Keratinocyte (primary cell): ENCODE measurements at regions not wholly inside any gene's neighbourhood (a gene's known extent, or its start where the extent isn't known, plus 50 kb on each side); places are given as distances from the start of the nearest gene placed in this dataset.

ENCODE experiments used
- DNase-seq: peaks from one replicate; pipeline ENCODE4 v3.0.0-alpha.2; 2011; ENCODE audit warnings: low read depth, missing footprints, low spot score
- FAIRE-seq: peaks from 2 replicates; lab custom pipeline; 2011; peaks lifted over from hg19 to GRCh38; lab: Jason Lieb, UNC
- H2AFZ ChIP-seq: 2 replicates; pipeline ENCODE4 v1.6.0; 2012; ENCODE audit warnings: low read length, control low read depth, inconsistent platforms; ENCODE audit not compliant: control insufficient read depth
- H3K27ac ChIP-seq: 2 replicates; pipeline ENCODE4 v1.5.1; 2011; ENCODE audit warnings: low read length; ENCODE audit not compliant: control insufficient read depth, insufficient read depth
- H3K27me3 ChIP-seq: 3 replicates; pipeline ENCODE4 v1.6.0; 2011; ENCODE audit warnings: low read length; ENCODE audit not compliant: control insufficient read depth, insufficient read depth; ENCODE audit errors: extremely low read depth
- H3K36me3 ChIP-seq, 2 experiments: 2 replicates in 1 of 2; 3 replicates in 1 of 2; pipeline ENCODE4 v1.5.1; 2011; ENCODE audit warnings: low read length in 2 of 2, mild to moderate bottlenecking in 1 of 2; ENCODE audit not compliant: control insufficient read depth in 2 of 2, insufficient read depth in 2 of 2; ENCODE audit errors: extremely low read depth in 1 of 2
- H3K4me1 ChIP-seq: 3 replicates; pipeline ENCODE4 v1.5.1; 2011; ENCODE audit warnings: low read length; ENCODE audit not compliant: control insufficient read depth, insufficient read depth; ENCODE audit errors: extremely low read depth
- H3K4me2 ChIP-seq: 3 replicates; pipeline ENCODE4 v1.6.0; 2011; ENCODE audit warnings: low read depth, low read length; ENCODE audit not compliant: control insufficient read depth, insufficient read depth; ENCODE audit errors: extremely low read depth
- H3K4me3 ChIP-seq, 3 experiments: fragments of 200-600 bp in 1 of 3; sonication (generic) in 1 of 3; 2 replicates in 2 of 3; 3 replicates in 1 of 3; pipeline ENCODE4 v1.5.1; 2011 to 2016; ENCODE audit warnings: low read length in 3 of 3, mild to moderate bottlenecking in 3 of 3, control low read depth in 2 of 3, inconsistent platforms in 1 of 3, low read depth in 1 of 3, mixed read lengths in 1 of 3, mixed run types in 1 of 3, moderate library complexity in 1 of 3; ENCODE audit not compliant: control insufficient read depth in 2 of 3, insufficient read depth in 2 of 3; ENCODE audit errors: extremely low read depth in 1 of 3
- H3K79me2 ChIP-seq: 2 replicates; pipeline ENCODE4 v1.6.0; 2012; ENCODE audit warnings: low read length; ENCODE audit not compliant: control insufficient read depth, insufficient read depth
- H3K9ac ChIP-seq: 3 replicates; pipeline ENCODE4 v1.6.0; 2011; ENCODE audit warnings: low read length; ENCODE audit not compliant: control insufficient read depth, insufficient read depth; ENCODE audit errors: extremely low read depth
- H3K9me1 ChIP-seq: 3 replicates; pipeline ENCODE4 v1.6.0; 2011; ENCODE audit warnings: low read length; ENCODE audit not compliant: control insufficient read depth, insufficient read depth; ENCODE audit errors: extremely low read depth
- H3K9me3 ChIP-seq: 2 replicates; pipeline ENCODE4 v1.5.1; 2012; ENCODE audit warnings: low read depth, low read length; ENCODE audit not compliant: control insufficient read depth
- H4K20me1 ChIP-seq: 3 replicates; pipeline ENCODE4 v1.6.0; 2011; ENCODE audit warnings: low read length; ENCODE audit not compliant: control insufficient read depth, insufficient read depth; ENCODE audit errors: extremely low read depth
- EZH2 ChIP-seq: IDR thresholded peaks from one replicate; pipeline ENCODE4 v1.6.1; 2012; ENCODE audit warnings: inconsistent platforms, mild to moderate bottlenecking, low read length, moderate library complexity
- dilution Hi-C: fragments of 300-500 bp; cut with MboI; formaldehyde crosslinking; loops from one replicate; pipeline ENCODE4 v1.7.0; 2020; ENCODE audit warnings: low sequenced_read_pairs; ENCODE audit not compliant: extremely low pct_ligation_motif_present
- TF ChIP-seq, protein P1 (sequence below), 3 experiments: IDR thresholded peaks in 1 of 3; conservative IDR thresholded peaks in 1 of 3; optimal IDR thresholded peaks in 1 of 3; 2 replicates in 2 of 3; 3 replicates in 1 of 3; pipeline versions ENCODE3 to v1.5.1; 2011; ENCODE audit warnings: low read length in 3 of 3, mild to moderate bottlenecking in 3 of 3, moderate library complexity in 2 of 3, control low read depth in 1 of 3, inconsistent platforms in 1 of 3; ENCODE audit not compliant: insufficient read depth in 2 of 3; ENCODE audit errors: extremely low read depth in 1 of 3

DNA sequence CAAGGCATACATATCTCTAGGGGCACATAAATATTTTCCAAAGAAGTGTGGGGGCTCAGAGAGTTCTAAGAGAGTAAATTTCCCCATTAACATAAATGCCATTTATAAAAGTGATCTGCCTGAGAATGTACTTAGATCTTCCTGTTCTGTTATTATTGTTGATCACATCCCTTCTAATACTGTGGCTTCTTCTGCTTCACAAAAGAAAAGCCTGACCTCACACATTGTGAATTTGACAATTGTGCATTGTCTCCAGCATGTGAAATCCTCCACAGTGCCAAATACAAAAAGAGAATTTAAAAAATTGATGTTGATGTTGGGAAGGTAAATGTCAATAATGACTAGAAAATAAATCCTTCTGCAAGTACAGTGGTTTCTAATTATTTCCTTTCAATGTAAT lies 330.5 kb upstream of the LRIG3 start:
- dilution Hi-C loops, result no loop called here
- H3K27ac ChIP-seq, result no peak overlapping the region

DNA sequence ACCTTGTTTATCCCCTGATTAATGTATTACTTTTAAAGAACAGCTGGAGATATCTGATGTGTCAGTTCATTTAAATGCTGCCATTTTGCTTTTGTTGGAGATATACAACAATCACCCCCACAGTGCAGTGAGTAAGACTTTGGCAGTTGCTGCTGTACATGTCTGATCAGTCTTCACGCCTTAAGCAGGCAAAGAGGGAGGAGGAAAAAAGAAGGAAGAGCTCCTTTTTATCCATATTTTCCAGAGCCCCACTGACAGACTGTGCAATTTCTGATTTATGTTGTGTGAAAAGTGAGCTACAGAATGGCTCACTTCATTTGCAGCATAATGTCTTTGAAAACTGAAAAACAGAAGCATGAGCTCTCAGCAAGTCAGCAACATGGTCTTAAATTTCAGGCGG lies 319.7 kb upstream of the LRIG3 start:
- H3K79me2 ChIP-seq, result no peaks in the 10 kb centered on the region
- no peak overlapping the region for H3K4me3 ChIP-seq
- no peak overlapping the region for H3K4me2 ChIP-seq
- no peaks in the 10 kb centered on the region for H4K20me1 ChIP-seq
- no peaks in the 10 kb centered on the region for H3K9me3 ChIP-seq
- no peak overlapping the region for H2AFZ ChIP-seq
- H3K9me1 ChIP-seq, result no peaks in the 10 kb centered on the region
- no peak overlapping the region for H3K27ac ChIP-seq
- H3K4me1 ChIP-seq, result no peaks in the 10 kb centered on the region
- no peak for FAIRE-seq
- H3K36me3 ChIP-seq, result no peaks in the 10 kb centered on the region
- no peak overlapping the region for H3K9ac ChIP-seq
- DNase-seq, result no peak
- dilution Hi-C loops, result no loop called here
- H3K27me3 ChIP-seq, result no peaks in the 10 kb centered on the region
- TF ChIP-seq, protein P1, sequence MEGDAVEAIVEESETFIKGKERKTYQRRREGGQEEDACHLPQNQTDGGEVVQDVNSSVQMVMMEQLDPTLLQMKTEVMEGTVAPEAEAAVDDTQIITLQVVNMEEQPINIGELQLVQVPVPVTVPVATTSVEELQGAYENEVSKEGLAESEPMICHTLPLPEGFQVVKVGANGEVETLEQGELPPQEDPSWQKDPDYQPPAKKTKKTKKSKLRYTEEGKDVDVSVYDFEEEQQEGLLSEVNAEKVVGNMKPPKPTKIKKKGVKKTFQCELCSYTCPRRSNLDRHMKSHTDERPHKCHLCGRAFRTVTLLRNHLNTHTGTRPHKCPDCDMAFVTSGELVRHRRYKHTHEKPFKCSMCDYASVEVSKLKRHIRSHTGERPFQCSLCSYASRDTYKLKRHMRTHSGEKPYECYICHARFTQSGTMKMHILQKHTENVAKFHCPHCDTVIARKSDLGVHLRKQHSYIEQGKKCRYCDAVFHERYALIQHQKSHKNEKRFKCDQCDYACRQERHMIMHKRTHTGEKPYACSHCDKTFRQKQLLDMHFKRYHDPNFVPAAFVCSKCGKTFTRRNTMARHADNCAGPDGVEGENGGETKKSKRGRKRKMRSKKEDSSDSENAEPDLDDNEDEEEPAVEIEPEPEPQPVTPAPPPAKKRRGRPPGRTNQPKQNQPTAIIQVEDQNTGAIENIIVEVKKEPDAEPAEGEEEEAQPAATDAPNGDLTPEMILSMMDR (optimal IDR thresholded peaks at IDR 0.05 in 1 of 3, IDR thresholded peaks at IDR 0.05 in 1 of 3, conservative IDR thresholded peaks at IDR 0.05 in 1 of 3; ENCODE audit: extremely low read depth in 1 of 3, insufficient read depth in 2 of 3, low read length in 3 of 3), result no peak
- TF ChIP-seq EZH2, result no peak

More for the DNA sequence above, 330.5 kb upstream of the LRIG3 start:
- H3K4me3 ChIP-seq, result no peak overlapping the region
- no peaks in the 10 kb centered on the region for H3K9me1 ChIP-seq
- H3K27me3 ChIP-seq, result no peaks in the 10 kb centered on the region
- no peaks in the 10 kb centered on the region for H4K20me1 ChIP-seq
- H3K9me3 ChIP-seq, result no peaks in the 10 kb centered on the region
- H3K79me2 ChIP-seq, result no peaks in the 10 kb centered on the region
- DNase-seq, result no peak
- no peaks in the 10 kb centered on the region for H3K4me1 ChIP-seq
- no peak overlapping the region for H2AFZ ChIP-seq
- no peak for FAIRE-seq
- no peak overlapping the region for H3K4me2 ChIP-seq
- H3K9ac ChIP-seq, result no peak overlapping the region
- TF ChIP-seq, protein P1 (optimal IDR thresholded peaks at IDR 0.05 in 1 of 3, IDR thresholded peaks at IDR 0.05 in 1 of 3, conservative IDR thresholded peaks at IDR 0.05 in 1 of 3; ENCODE audit: extremely low read depth in 1 of 3, insufficient read depth in 2 of 3, low read length in 3 of 3), result no peak
- no peak for TF ChIP-seq EZH2
- H3K36me3 ChIP-seq, result no peaks in the 10 kb centered on the region
